HCT116 (cell line): ENCODE measurements at regions not wholly inside any gene's neighbourhood (a gene's known extent, or its start where the extent isn't known, plus 50 kb on each side); places are given as distances from the start of the nearest gene placed in this dataset.

ENCODE experiments used
- ATAC-seq: fragments of 200-7000 bp; cut with Tn5 transposase; 2 replicates; pipeline ENCODE4 v1.9.1; 2020; ENCODE audit warnings: mild to moderate bottlenecking, moderate library complexity
- BruUV-seq: library from RNA; stranded (reverse); fragments of 400-500 nt; replicated peaks from 2 replicates; lab custom pipeline; 2021; lab: Mats Ljungman, UMichigan
- CTCF ChIA-PET: fragments of 300-600 bp; sonication (Branson Sonifier 250); formaldehyde crosslinking; loops from one replicate; lab custom pipeline; 2021; ENCODE audit warnings: antibody characterized with exemption; lab: Charles Lee
- POLR2A ChIA-PET: fragments of 300-600, 350-600 bp; sonication (Branson Sonifier 250); formaldehyde crosslinking; loops from one replicate; lab custom pipeline; 2021; ENCODE audit warnings: antibody characterized with exemption; lab: Charles Lee
- RAD21 ChIA-PET, 2 experiments: fragments of 300-600 bp; sonication (Branson Sonifier 250); formaldehyde crosslinking; loops; one replicate each; lab custom pipeline; 2023; ENCODE audit warnings: low total read pairs in 2 of 2; ENCODE audit not compliant: uncharacterized antibody in 2 of 2, unreplicated experiment in 2 of 2, low non-redundant PET in 1 of 2; lab: Charles Lee
- DNase-seq: peaks from one replicate; pipeline ENCODE4 v3.0.0-alpha.2; 2010; ENCODE audit warnings: low read depth, low spot score
- H2AFZ ChIP-seq: fragments of 200-600 bp; shearing (Covaris generic), sonication (generic); 2 replicates; pipeline ENCODE4 v1.6.1; 2017; ENCODE audit warnings: low read depth, mixed run types, mixed read lengths, antibody characterized with exemption, low read length; ENCODE audit not compliant: poor library complexity, severe bottlenecking
- H3K27ac ChIP-seq: 2 replicates; pipeline ENCODE4 v1.5.1; 2012; ENCODE audit warnings: low read depth, low read length
- H3K27me3 ChIP-seq: fragments of 200-600 bp; sonication (generic); 2 replicates; pipeline ENCODE4 v1.6.1; 2016; ENCODE audit warnings: mixed run types, low read length, mixed read lengths; ENCODE audit not compliant: insufficient read depth
- H3K36me3 ChIP-seq, 2 experiments: fragments of 200-500 bp in 1 of 2; fragments of 200-600 bp in 1 of 2; sonication (Bioruptor generic) in 1 of 2; sonication (generic) in 1 of 2; 2 replicates each; pipeline versions ENCODE4 v1.5.1 to v1.6.1; 2014 to 2016; ENCODE audit warnings: low read length in 2 of 2, inconsistent platforms in 1 of 2, mixed read lengths in 1 of 2, mixed run types in 1 of 2; ENCODE audit not compliant: insufficient read depth in 2 of 2, control insufficient read depth in 1 of 2
- H3K4me1 ChIP-seq, 2 experiments: fragments of 200-600 bp in 1 of 2; sonication (generic) in 1 of 2; 2 replicates each; pipeline versions ENCODE4 v1.5.1 to v1.6.1; 2012 to 2017; ENCODE audit warnings: low read length in 2 of 2, inconsistent platforms in 1 of 2, mild to moderate bottlenecking in 1 of 2, mixed read lengths in 1 of 2, mixed run types in 1 of 2, moderate library complexity in 1 of 2; ENCODE audit not compliant: insufficient read depth in 2 of 2, control insufficient read depth in 1 of 2
- H3K4me2 ChIP-seq: fragments of 200-600 bp; sonication (generic); 2 replicates; pipeline ENCODE4 v1.6.1; 2017; ENCODE audit warnings: mixed run types, low read length, mixed read lengths
- H3K4me3 ChIP-seq, 2 experiments: fragments of 200-600 bp in 1 of 2; sonication (generic) in 1 of 2; replicated peaks in 1 of 2; 2 replicates each; pipeline ENCODE4 v1.5.1; 2011 to 2016; ENCODE audit warnings: low read length in 2 of 2, control low read depth in 1 of 2, low read depth in 1 of 2, mild to moderate bottlenecking in 1 of 2, mixed read lengths in 1 of 2, mixed run types in 1 of 2
- H3K79me2 ChIP-seq: fragments of 200-600 bp; sonication (generic); 2 replicates; pipeline ENCODE4 v1.6.1; 2017; ENCODE audit warnings: mild to moderate bottlenecking, mixed run types, low read length, moderate library complexity, mixed read lengths; ENCODE audit not compliant: insufficient read depth
- H3K9ac ChIP-seq: fragments of 200-600 bp; sonication (generic); 2 replicates; pipeline ENCODE4 v1.6.1; 2016; ENCODE audit warnings: low read length, mixed read lengths
- H3K9me2 ChIP-seq: fragments of 200-600 bp; sonication (generic), shearing (Covaris generic); 2 replicates; pipeline ENCODE4 v1.6.1; 2017; ENCODE audit warnings: mixed run types, mild to moderate bottlenecking, moderate library complexity; ENCODE audit not compliant: insufficient read depth
- H3K9me3 ChIP-seq, 2 experiments: fragments of 200-500 bp in 1 of 2; fragments of 200-600 bp in 1 of 2; sonication (Bioruptor generic) in 1 of 2; sonication (generic) in 1 of 2; 2 replicates each; pipeline ENCODE4 v1.6.1; 2014 to 2017; ENCODE audit warnings: low read length in 2 of 2, mixed read lengths in 2 of 2, inconsistent platforms in 1 of 2, low read depth in 1 of 2, mild to moderate bottlenecking in 1 of 2, mixed run types in 1 of 2, moderate library complexity in 1 of 2; ENCODE audit not compliant: control insufficient read depth in 1 of 2, insufficient read depth in 1 of 2
- H4K20me1 ChIP-seq: fragments of 200-600 bp; sonication (generic), shearing (Covaris generic); 2 replicates; pipeline ENCODE4 v1.6.1; 2017; ENCODE audit warnings: mixed run types, mild to moderate bottlenecking, moderate library complexity; ENCODE audit not compliant: insufficient read depth
- ATF3 ChIP-seq: IDR thresholded peaks from 2 replicates; pipeline ENCODE4 v1.6.1; 2012
- CEBPB ChIP-seq: IDR thresholded peaks from 2 replicates; pipeline ENCODE4 v1.6.1; 2012; ENCODE audit warnings: low read depth
- EGR1 ChIP-seq: IDR thresholded peaks from 2 replicates; pipeline ENCODE4 v1.6.1; 2012; ENCODE audit warnings: low read depth
- EZH2 ChIP-seq: fragments of 200-600 bp; sonication (generic); IDR thresholded peaks from 2 replicates; pipeline ENCODE4 v1.6.1; 2017; ENCODE audit warnings: antibody characterized with exemption, mixed run types
- EZH2phosphoT487 ChIP-seq: fragments of 200-600 bp; IDR thresholded peaks from 2 replicates; pipeline ENCODE4 v1.6.1; 2018; ENCODE audit warnings: antibody characterized with exemption, borderline replicate concordance
- FOSL1 ChIP-seq: IDR thresholded peaks from 2 replicates; pipeline ENCODE4 v1.6.1; 2012; ENCODE audit warnings: low read depth
- JUND ChIP-seq: IDR thresholded peaks from 2 replicates; pipeline ENCODE4 v1.6.1; 2012
- POLR2A ChIP-seq: IDR thresholded peaks from 2 replicates; pipeline ENCODE4 v1.7.0; 2011; ENCODE audit warnings: borderline replicate concordance; ENCODE audit not compliant: insufficient read depth, insufficient read length; ENCODE audit errors: extremely low read depth
- POLR2AphosphoS5 ChIP-seq: IDR thresholded peaks from 2 replicates; pipeline ENCODE4 v1.6.1; 2011; ENCODE audit warnings: mild to moderate bottlenecking, low read depth, low read length, moderate library complexity
- RAD21 ChIP-seq: IDR thresholded peaks from 2 replicates; pipeline ENCODE4 v1.6.1; 2012; ENCODE audit warnings: low read depth, mild to moderate bottlenecking
- SIN3A ChIP-seq: IDR thresholded peaks from 2 replicates; pipeline ENCODE4 v1.6.1; 2012; ENCODE audit warnings: low read depth
- SP1 ChIP-seq: IDR thresholded peaks from 2 replicates; pipeline ENCODE4 v1.6.1; 2012; ENCODE audit warnings: low read depth
- TCF7L2 ChIP-seq: IDR thresholded peaks from 2 replicates; pipeline ENCODE4 v1.7.0; 2011; ENCODE audit warnings: borderline replicate concordance, inconsistent platforms; ENCODE audit not compliant: insufficient read depth, insufficient read length; ENCODE audit errors: extremely low read depth
- YY1 ChIP-seq: IDR thresholded peaks from 2 replicates; pipeline ENCODE4 v1.6.1; 2011; ENCODE audit warnings: low read length, low read depth, moderate library complexity, mild to moderate bottlenecking; ENCODE audit not compliant: insufficient replicate concordance; ENCODE audit errors: extremely low read depth
- ZFX ChIP-seq: fragments of 450-650 bp; IDR thresholded peaks from 2 replicates; pipeline ENCODE4 v1.6.1; 2017
- ZNF274 ChIP-seq: fragments of 200-500 bp; sonication (Bioruptor generic); IDR thresholded peaks from 2 replicates; pipeline ENCODE4 v1.6.1; 2014; ENCODE audit warnings: mild to moderate bottlenecking, low read depth, low read length, inconsistent platforms
- intact Hi-C: fragments of 100-400 bp; cut with micrococcal nuclease; formaldehyde crosslinking; loops from 2 replicates; pipeline ENCODE4 v1.10.0; 2022
- TF ChIP-seq, protein P1 (sequence below): IDR thresholded peaks from 2 replicates; pipeline ENCODE4 v1.6.1; 2012
- TF ChIP-seq, protein P2 (sequence below), 3 experiments: fragments of 200-600 bp in 1 of 3; sonication (generic) in 1 of 3; IDR thresholded peaks in 2 of 3; conservative IDR thresholded peaks in 1 of 3; 2 replicates each; pipeline ENCODE4 v1.5.1; 2012 to 2017; ENCODE audit warnings: low read depth in 2 of 3, low read length in 2 of 3, antibody characterized with exemption in 1 of 3, borderline replicate concordance in 1 of 3, control low read depth in 1 of 3, mild to moderate bottlenecking in 1 of 3, mixed read lengths in 1 of 3, mixed run types in 1 of 3, moderate library complexity in 1 of 3; ENCODE audit not compliant: insufficient read depth in 1 of 3
- TF ChIP-seq, protein P3 (sequence below): IDR thresholded peaks from 2 replicates; pipeline ENCODE4 v1.6.1; 2011; ENCODE audit warnings: mild to moderate bottlenecking, low read length, moderate library complexity; ENCODE audit not compliant: insufficient replicate concordance; ENCODE audit errors: extremely low read depth

- TF ChIP-seq ATF3 (no peak), CEBPB (no peak), TCF7L2 (no peak), YY1 (no peak)
These were observed 84.7 kb downstream of the FAM161A start (continued) for GRCh38 chr2:61769093-61769675.

DNA sequence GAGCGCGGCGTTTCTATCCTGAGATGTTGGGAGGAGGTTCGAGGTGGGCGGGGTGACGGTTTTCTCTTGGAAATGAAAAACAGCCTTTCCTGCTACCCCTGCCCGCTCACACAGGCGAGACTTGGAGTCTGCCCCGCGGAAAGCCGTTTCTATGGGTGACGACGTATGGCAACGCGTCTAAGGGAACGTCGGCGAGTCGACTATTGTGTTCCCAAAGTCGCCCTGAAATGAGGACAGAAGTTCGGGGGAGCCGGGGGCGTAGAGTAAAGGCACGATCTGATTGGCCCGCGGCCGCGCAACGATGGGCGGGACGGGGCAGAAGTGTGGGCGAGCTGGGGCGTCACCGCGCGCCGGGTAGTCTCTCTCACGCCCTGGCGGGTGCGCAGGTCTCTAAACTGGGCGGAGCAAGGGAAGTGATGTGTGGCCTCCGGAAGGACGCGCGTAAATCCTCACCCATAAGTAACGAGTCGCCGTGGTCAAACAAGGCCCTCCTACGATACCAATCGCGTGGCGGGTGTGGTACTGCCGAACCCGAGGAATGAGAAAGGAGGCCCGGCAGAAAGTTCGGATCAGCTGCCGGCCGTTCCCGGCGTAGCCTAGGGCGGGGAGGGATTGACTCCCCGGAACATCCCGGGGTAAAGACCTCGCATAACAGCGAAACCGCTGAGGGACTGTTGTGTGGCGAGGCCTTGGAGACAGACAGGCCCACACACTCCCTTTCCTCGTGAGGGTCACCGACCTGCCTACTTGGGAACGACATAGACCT, 89.6 kb downstream of the FAM161A start:
- DNase-seq (peak; percentile 97), ATAC-seq (peak; percentile 95)
- H3K4me3 ChIP-seq: peak overlapping the region; percentile 73 to 74
- H3K9me3 ChIP-seq: no peaks in the 10 kb centered on the region
- no peaks in the 10 kb centered on the region for H3K9me2 ChIP-seq
- BruUV-seq: no TSS peak
- no peaks in the 10 kb centered on the region for H3K27me3 ChIP-seq
- no peaks in the 10 kb centered on the region for H3K36me3 ChIP-seq
- RAD21 ChIA-PET: no interaction called here
- peaks cover 10 to 37% of the 10 kb centered on the region in 2 experiments for H3K4me1 ChIP-seq
- H3K9ac ChIP-seq: peak overlapping the region; percentile 89
- POLR2A ChIA-PET: interaction anchor here (0.6 to 1.5 kb wide), 8 partner anchors 9 to 814 kb away, joined by 3 to 7 read pairs (median 3); partner anchors contain the start of gene FAM161A
- H3K27ac ChIP-seq: peak overlapping the region; percentile 94
- CTCF ChIA-PET: no interaction called here
- no peaks in the 10 kb centered on the region for H4K20me1 ChIP-seq
- H3K4me2 ChIP-seq: peak overlapping the region; percentile 95
- peaks cover 15% of the 10 kb centered on the region; the same call in 1 of the 2 replicates for H3K79me2 ChIP-seq
- intact Hi-C loops: loop anchor here (5.0 kb wide), 1 partner anchor 227 kb away; the partner anchor contains the start of gene XPO1
- no peak overlapping the region for H2AFZ ChIP-seq
- TF ChIP-seq, protein P1, sequence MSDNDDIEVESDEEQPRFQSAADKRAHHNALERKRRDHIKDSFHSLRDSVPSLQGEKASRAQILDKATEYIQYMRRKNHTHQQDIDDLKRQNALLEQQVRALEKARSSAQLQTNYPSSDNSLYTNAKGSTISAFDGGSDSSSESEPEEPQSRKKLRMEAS: peak; percentile 96
- TF ChIP-seq ZNF274: no peak
- TF ChIP-seq EZH2phosphoT487: no peak
- TF ChIP-seq ZFX: peak; percentile 93
- TF ChIP-seq, protein P2, sequence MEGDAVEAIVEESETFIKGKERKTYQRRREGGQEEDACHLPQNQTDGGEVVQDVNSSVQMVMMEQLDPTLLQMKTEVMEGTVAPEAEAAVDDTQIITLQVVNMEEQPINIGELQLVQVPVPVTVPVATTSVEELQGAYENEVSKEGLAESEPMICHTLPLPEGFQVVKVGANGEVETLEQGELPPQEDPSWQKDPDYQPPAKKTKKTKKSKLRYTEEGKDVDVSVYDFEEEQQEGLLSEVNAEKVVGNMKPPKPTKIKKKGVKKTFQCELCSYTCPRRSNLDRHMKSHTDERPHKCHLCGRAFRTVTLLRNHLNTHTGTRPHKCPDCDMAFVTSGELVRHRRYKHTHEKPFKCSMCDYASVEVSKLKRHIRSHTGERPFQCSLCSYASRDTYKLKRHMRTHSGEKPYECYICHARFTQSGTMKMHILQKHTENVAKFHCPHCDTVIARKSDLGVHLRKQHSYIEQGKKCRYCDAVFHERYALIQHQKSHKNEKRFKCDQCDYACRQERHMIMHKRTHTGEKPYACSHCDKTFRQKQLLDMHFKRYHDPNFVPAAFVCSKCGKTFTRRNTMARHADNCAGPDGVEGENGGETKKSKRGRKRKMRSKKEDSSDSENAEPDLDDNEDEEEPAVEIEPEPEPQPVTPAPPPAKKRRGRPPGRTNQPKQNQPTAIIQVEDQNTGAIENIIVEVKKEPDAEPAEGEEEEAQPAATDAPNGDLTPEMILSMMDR (IDR thresholded peaks at IDR 0.05 in 2 of 3, conservative IDR thresholded peaks at IDR 0.05 in 1 of 3; ENCODE audit: borderline replicate concordance in 1 of 3, insufficient read depth in 1 of 3, low read depth in 2 of 3, low read length in 2 of 3): no peak
- TF ChIP-seq POLR2A: peak; percentile 86
- no peak; the same call in 1 of the 2 replicates for TF ChIP-seq JUND
- no peak; the same call in 1 of the 2 replicates for TF ChIP-seq RAD21
- TF ChIP-seq SP1: peak; percentile 96
- TF ChIP-seq EZH2: no peak
- no peak for TF ChIP-seq ATF3
- TF ChIP-seq SIN3A: peak; percentile 82
- peak; percentile 53 for TF ChIP-seq TCF7L2
- TF ChIP-seq, protein P3, sequence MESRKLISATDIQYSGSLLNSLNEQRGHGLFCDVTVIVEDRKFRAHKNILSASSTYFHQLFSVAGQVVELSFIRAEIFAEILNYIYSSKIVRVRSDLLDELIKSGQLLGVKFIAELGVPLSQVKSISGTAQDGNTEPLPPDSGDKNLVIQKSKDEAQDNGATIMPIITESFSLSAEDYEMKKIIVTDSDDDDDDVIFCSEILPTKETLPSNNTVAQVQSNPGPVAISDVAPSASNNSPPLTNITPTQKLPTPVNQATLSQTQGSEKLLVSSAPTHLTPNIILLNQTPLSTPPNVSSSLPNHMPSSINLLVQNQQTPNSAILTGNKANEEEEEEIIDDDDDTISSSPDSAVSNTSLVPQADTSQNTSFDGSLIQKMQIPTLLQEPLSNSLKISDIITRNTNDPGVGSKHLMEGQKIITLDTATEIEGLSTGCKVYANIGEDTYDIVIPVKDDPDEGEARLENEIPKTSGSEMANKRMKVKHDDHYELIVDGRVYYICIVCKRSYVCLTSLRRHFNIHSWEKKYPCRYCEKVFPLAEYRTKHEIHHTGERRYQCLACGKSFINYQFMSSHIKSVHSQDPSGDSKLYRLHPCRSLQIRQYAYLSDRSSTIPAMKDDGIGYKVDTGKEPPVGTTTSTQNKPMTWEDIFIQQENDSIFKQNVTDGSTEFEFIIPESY: no peak
- TF ChIP-seq POLR2AphosphoS5: peak; percentile 83
- TF ChIP-seq YY1: peak; percentile 44
- peak; percentile 99 for TF ChIP-seq EGR1
- TF ChIP-seq CEBPB: no peak
- TF ChIP-seq FOSL1: no peak
